ENCODE measurements at regions not wholly inside any gene's neighbourhood (a gene's known extent, or its start where the extent isn't known, plus 50 kb on each side); places are given as distances from the start of the nearest gene placed in this dataset.

- TF ChIP-seq CTCF (IDR thresholded peaks at IDR 0.05), result no peak
- TF ChIP-seq ZFX (IDR thresholded peaks at IDR 0.05; ENCODE audit: borderline replicate concordance), result no peak
These were observed 301.5 kb upstream of the FBXO33 start for GRCh38 chr14:39733741-39734140.

All from 22Rv1 (cell line).